Skeletal muscle cell (primary cell): ENCODE measurements at regions not wholly inside any gene's neighbourhood (a gene's known extent, or its start where the extent isn't known, plus 50 kb on each side); places are given as distances from the start of the nearest gene placed in this dataset.

Source experiments
- DNase-seq: peaks from one replicate; pipeline ENCODE4 v3.0.0-alpha.2; 2010; ENCODE audit warnings: low read depth
- H3K4me3 ChIP-seq: 2 replicates; pipeline ENCODE4 v1.5.1; 2011; ENCODE audit warnings: low read depth, mild to moderate bottlenecking, control low read depth, low read length, moderate library complexity

DNA sequence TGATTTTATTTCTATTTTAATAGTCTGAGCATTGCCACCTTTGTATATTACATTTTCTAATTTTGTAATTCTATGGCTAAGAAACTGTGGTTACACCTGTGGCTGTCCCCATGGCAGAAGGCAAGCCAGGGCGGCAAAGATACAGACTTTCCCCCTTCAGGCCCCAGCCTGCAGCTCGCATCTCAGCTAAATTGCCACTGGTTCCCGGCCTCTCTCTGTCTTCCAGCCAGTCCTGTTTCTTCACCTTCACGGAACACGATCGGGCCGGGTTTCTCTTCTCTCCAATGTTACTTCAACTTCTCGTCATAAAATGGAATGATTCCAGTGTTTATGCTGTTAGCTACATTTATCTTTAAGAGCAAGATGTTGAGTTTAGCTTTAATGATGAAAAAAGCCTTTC, 124.5 kb upstream of the ZNF507 start:
- no peak for DNase-seq
- H3K4me3 ChIP-seq = no peak overlapping the region

DNA sequence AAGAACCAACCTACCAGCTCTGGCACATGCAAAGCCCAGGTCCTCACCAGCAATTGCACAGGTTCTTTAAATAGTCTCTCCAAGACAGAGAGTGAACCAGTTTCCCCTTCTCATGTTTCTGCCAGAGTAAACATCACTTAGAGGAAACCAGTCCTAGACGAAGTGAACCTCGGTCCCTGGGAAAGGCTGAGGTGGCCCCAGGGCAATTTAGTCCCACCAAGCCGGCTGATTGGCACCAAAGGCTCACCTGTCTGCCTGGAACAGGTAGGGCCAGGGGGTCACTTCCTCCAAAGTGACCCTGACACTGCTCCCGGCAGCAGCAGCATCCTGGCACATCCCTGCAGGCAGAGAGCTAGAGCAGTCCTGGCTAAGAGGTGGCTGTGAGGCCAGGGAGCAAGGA, 122.9 kb upstream of the ZNF507 start:
- DNase-seq = no peak
- no peak overlapping the region for H3K4me3 ChIP-seq

DNA sequence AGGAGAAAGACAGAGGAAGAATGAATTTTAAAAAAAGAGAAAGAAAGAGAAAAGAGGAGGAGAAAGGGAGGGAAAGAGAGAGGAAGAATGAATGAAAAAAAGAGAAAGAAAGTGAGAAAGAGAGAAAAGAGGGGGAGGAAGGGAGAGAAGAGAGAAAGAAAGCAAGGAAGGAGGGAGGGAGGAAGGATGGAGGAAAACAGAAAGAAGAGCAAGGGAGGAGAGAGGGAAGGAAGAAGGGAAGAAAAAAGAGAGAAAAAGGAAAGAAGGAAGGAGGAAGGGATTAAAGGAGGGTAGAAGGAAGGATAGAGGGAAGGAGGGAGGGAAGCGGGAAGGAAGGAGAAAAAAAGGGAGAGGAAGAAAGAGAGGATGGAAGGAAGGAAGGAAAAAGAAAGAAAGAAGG, 122.3 kb upstream of the ZNF507 start:
- DNase-seq = no peak
- H3K4me3 ChIP-seq = no peak overlapping the region

DNA sequence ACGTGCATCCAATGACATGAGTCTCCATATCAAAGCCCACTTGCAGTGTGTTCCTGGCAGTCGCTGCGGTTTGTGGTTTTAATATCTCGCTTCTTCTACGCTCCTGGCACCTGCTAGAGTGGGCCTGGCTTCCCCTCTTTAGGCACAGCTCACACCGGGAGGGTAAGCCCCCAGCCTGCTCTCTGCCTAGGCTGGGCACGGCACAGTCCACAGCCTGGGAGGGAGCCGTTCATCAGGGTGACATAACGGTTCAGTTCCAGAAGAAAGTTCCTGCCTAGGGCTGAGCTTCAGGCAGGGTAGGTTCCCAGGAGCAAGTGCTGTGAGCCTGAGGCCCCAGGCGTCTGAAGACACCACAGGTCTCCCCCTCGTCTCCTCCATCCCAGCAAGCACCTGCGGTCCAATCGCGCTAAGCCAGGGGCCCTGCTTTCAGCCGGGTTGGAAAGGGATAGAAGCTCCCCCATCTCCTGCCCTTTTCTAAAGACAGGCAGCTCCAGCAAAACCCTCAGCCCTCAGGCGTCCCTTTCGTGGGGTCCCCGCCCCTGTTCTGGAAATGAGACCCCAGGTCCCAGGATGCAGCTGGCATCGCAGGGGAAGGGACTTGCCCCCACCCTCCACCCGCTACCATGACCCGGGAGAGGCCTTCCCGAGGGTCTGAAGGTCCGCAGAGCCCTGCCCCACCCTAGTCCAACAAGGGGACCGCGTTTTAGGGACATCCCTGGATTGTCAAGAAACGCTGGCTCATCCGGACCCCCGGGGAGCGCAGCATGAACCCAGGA, 121.6 kb upstream of the ZNF507 start:
- no peak overlapping the region for H3K4me3 ChIP-seq
- no peak for DNase-seq

DNA sequence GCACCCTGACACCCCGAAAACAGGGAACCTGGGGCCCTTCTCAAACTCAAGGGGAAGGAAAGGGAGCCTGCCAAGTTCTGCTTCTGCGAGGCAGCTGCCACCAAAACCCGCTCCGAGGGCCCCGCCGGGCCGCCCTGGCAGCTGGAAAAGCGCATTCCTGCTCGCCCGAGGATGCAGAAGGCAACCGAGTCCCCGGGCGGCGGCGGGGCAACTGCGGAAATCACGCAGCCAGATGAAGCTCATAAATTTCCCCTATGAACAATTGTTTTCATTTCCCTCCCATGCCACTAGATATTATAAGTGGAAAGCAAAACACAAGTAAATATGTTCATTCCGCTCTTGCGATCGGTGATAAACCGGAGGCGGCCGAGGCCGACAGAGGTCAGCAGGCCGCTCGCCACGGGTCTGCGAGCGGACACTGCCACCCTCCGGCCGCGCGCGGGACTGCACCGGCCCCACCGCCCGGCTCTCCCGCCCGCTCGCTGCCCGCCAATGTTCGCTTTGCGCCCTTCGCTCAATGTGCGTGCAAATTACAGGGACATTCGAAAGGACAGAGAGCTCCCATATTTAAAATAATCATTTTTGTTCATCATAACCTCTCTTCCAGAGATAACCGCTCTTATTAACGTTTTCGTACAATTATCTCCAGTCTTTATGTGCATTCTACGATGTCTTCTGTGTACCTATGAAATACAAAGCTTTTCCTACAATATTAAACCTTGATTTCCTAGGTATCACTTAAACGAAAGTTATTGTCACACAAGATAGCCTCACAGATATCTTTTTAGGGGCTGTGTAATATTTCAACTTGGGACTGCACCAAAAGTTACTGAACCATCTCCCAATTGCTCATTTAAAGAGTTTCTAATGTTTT, 120.8 kb upstream of the ZNF507 start:
- peak overlapping the region; percentile 11 for H3K4me3 ChIP-seq
- DNase-seq = no peak

DNA sequence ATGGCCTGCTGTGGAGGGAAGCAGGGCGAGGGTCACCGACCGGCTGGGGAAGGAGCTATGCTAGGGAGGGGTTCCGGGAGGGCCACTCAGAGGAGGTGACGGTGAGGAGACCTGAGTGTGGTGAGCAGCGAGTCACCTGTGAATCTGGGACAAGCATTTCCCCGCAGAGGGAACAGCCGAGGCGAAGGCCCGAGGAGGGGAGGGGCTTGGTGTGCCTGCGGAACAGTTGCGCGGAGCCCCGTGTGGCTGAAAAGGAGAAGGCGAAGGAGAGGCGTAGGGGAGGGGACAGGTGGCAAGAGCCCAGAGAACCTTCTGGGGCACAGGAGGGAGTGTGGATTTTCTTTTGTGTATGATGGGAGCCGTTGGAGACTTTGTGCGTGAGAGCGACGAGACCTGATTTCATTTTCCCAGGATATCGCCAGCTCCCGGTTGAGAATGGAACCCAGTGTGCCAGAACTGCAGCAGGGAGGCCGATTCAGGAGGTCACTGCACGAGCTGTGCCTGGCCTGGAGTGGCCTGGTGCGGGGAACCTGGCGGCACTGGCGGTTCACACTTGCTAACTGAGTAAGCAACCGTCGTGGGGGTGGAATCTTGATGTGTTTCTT, 117.7 kb upstream of the ZNF507 start:
- H3K4me3 ChIP-seq = no peak overlapping the region
- DNase-seq = no peak

DNA sequence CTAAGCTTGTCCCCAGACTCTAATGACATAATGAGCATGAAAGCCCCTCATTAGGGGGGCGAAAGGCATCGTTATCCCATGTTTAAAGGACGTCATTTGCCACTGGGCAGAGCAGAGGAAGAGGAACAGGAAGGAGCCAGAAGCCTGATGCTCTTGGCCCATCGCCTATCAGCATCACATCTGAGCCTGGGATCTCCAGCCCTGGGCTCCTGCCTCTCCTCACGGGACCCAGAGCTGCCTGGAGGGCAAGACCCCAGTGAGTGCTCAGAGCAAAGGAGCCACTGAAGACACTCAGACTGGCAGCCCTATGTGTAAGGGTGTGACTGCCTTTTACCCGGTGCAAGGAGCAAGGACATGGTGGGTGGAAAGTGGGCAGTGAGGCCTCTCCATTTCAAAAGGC, 115.0 kb upstream of the ZNF507 start:
- no peak overlapping the region for H3K4me3 ChIP-seq
- no peak for DNase-seq

DNA sequence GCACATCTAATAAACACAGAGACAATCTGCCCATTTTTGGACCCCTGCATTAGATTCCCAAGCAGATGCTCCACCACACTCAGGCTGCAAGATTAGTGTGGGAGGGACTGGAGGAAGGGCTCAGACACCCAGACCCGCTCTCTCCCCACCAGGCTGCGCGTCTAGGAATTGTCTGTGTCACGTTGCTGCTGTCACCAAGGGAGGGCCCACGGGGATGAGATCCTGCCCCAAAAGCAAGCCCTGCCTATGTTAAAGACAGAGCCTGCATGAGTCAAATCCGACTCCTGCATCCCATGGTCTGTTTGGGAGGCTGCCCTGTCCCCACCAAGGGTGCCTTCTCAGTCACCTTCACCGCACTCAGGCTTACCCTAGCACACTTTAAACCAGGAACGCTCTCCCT, 114.4 kb upstream of the ZNF507 start:
- H3K4me3 ChIP-seq = no peak overlapping the region
- no peak for DNase-seq

DNA sequence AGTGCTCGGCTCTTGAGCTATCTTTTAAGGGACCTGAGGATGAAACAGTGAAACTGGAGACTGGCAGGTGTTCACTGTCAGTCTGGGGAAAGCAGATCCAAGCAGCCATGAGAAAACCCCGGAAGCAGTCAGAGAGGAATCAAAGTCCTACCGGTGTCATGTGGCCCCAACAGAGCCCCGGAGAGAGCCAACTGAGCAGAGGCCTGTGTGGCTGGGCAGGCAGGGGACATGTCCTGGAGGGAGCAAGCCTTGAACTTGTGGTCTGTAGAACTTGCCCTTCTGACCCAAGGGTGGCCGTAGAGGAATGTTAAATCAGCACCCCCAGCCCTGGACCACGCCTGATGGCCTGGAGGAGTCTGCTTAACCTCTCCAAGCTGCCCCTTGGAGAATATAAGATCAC, 113.7 kb upstream of the ZNF507 start:
- no peak for DNase-seq
- no peak overlapping the region for H3K4me3 ChIP-seq

DNA sequence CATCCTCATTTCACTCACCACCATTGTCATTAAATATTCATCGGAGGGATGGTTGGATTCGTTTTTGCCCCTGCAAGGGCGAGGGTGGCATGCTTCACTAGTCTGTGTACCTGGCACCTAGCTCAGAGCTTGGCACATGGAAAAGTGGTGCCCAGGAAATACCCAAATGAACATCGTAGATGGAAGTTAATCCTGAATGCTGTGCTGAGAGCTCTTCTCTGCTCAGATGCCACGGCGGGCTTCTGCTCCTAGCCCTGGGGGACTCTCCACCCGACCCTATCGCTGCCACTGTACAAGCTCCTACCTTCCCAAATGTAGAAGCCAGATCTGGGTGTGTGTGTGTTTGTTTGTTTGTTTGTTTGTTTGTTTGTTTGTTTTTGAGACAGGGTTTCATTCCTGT, 113.0 kb upstream of the ZNF507 start:
- no peak for DNase-seq
- H3K4me3 ChIP-seq = no peak overlapping the region

DNA sequence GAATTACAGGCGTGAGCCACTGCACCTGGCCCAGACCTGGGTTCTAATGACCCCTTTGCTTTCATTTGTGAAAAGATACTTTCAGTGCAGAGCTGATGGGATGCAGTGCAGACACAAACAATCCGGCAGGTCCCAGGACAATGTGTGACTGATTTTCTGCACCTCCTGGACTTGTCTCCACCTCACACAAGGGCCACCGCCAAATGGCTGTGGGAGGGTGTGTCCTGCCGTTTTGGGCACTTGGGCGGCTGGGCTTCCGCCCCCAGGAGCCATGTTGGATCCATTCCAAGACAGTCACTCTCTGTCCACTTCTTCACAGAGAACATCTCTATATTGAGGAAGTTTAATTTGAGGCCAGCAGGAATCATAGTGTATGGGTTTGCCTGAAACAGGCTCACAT, 112.3 kb upstream of the ZNF507 start:
- DNase-seq = no peak

DNA sequence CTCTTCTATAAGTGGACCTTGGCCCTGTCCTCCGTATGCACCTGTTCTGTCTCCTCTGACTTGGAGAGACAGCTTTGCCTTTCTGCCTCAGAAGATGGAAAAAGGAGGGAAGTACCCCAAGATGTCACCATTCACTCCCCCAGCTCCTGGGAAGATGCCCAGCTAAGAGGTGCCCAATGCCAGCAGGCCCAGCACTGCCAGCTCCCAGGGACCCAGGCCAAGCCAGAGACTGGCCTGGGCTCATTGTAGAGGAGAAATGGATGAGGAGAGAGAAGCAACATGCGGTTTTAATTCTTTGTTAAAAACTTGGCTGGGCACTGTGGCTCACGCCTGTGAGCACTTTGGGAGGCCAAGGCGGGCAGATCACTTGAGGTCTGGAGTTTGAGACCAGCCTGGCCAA, 111.5 kb upstream of the ZNF507 start:
- H3K4me3 ChIP-seq = no peak overlapping the region
- DNase-seq = no peak

More for the DNA sequence above, 112.3 kb upstream of the ZNF507 start:
- H3K4me3 ChIP-seq = no peak overlapping the region

DNA sequence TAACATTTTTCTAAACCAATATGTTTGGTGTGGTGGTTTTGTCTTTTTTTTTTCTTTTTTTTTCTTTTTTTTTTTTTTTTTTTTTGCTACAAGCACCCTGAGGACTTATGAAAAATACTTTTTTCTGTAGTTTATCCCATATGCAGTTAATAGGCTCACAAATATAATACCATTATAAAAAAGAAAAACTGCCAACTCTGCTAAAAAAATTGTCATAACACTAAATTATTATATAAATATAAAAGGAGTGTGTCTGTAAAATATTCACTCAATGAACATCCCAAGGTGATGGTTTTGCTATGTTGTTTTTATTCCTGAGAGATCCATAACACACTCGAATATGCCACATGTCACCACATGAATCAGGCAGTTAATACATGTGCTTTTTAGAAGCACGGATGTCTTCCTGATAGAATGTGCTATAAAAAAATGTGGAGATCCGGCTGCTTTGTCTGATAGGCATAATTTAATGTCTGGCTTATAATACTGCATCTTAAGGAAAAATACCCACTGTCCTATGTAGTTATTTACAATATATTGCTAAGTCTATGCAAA, 110.7 kb upstream of the ZNF507 start:
- no peak overlapping the region for H3K4me3 ChIP-seq
- no peak for DNase-seq

DNA sequence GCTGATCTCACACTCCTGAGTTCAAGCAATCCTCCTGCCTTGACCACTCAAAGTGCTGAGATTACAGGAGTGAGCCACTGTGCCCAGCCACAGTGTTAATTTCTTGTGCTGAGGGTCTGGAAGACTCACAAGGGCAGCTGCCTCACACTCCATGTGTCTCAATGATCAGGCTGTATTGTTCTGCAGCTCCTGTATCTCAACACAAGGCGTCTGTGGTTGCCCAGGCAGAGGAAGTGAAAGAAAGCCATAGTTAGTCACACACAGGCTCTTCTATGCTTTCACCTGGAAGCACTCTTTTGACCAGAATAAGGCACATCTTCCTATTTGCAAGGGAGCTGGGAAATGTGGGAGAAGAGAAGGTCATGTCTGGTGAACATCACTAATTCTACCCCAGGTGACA, 107.3 kb upstream of the ZNF507 start:
- no peak for DNase-seq
- no peak overlapping the region for H3K4me3 ChIP-seq

DNA sequence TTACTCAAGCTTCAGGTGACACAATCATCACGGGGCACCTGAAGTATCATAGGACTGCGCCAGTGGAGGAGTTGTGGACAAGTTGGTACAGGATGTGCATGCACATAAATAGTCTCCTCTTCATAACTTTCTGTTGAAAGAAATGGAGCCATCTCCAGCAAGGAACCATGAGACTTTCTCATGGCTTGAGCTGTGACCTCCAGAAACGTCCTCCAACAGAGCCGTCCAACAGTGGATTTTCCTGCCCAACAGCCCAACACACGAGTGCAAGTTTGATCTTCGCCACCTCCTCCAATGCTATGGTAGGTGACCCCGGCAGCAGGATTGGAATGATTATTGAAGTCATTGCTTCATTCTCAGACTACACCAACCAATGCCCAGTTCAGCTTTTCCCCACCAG, 105.1 kb upstream of the ZNF507 start:
- no peak for DNase-seq

DNA sequence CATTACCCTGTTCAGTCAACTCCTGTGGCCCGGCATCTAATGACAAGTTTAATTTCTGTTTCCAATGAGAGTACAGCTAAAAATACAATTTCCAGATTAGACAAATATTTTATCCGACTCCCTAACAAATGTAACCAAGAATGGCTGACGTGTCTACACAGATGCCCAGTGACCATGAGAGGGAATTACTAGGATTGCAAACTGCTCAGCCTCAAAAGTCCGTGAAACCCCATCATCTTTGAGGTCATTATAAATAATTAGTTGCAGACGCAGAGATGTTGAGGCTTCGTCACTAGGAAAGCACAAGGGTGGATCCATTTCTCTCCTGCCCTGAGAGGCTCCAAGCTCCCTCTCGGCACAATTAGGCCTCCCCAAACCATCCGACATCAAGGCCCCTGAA, 104.1 kb upstream of the ZNF507 start:
- no peak for DNase-seq
- H3K4me3 ChIP-seq = no peak overlapping the region

More for the DNA sequence above, 105.1 kb upstream of the ZNF507 start:
- H3K4me3 ChIP-seq = no peak overlapping the region

DNA sequence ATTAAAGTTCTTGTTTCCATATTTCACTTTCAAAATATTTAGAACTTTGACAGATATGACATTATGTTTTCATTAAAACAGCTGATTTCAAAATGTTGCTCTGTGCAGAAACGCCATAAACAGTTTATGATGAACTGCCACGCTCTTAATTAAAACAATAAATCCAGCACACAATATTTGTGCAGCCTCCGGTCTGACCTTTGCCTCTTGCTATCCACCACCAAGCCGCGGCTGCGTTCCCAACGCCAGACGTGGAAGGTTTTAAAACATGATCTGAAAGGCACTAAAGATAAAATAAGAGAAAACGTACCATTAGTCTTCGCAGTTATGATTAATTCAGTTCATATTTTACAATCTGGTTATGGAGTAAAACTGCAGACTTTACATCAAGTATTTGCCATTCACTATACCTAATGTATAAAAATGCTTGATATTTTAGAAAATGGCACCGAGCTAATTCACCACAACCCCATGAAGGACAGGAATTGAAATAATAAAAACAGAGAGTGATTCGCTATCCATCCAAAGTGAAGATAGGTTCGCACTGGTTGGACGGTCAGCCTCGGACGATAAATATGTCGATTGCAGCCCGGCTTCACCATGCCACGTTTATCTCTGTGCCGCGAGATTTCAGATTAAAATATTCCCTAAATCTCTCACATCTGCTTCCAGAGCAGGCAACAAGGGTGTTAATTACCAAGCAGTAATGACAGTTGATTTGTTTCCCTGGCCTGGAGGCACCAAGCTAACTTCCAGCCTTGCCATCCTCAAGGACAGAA, 103.3 kb upstream of the ZNF507 start:
- no peak for DNase-seq
- H3K4me3 ChIP-seq = no peak overlapping the region

DNA sequence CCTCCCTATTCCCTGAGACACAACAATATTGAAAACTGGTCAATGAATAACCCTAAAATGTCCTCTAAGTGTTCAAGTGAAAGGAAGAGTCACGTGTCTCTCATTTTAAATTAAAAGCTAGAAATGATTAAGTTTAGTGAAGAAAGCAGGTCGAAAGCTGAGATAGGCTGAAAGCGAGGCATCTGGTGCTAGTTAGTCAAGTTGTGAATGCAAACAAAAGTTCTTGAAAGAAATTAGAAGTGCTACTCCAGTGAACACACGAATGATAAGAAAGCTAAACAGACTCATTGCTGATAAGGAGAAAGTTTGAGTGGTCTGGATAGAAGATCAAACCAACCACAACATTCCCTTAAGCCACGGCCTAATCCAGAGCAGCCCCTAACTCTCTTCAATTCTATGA, 99.4 kb upstream of the ZNF507 start:
- DNase-seq = no peak
- H3K4me3 ChIP-seq = no peak overlapping the region

DNA sequence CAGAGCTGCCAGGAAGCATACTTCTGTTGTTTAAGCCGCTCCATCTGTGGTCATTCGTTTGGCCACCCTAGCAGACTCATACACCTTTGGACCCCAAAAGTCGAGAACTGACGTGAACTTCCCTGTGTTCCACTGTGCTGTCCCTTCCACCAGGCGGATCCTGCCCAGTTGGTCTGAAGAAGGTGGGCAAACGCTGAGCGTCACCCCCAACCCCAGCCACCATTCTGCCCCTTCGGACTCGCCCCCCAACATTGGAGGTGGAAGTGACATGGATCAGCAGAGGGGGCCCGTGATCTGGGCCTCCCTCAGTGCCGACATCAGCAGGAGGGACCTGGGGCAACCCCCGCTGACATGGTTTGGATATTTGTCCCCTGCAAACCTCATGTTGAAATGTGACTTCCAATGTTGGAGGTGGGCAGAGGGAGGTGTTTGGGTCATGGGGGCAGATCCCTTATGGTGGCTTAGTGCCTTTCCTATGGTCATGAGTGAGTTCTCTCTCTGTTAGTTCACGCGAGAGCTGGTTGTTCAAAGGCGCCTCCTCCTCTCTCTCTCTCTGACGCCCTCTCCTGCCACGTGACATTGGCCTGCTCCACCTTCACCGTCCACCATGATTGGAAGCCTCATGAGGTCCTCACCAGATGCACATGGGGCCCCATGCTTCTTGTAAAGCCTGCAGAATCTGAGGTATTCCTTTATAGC, 93.6 kb upstream of the ZNF507 start:
- H3K4me3 ChIP-seq = no peak overlapping the region
- DNase-seq = no peak
